HG03045 (cell line): ENCODE measurements at regions not wholly inside any gene's neighbourhood (a gene's known extent, or its start where the extent isn't known, plus 50 kb on each side); places are given as distances from the start of the nearest gene placed in this dataset.

Experiments used
- ATAC-seq: cut with Tn5 transposase; IDR thresholded peaks from one replicate; pipeline ENCODE4 v1.9.1; 2021; ENCODE audit warnings: mild to moderate bottlenecking, moderate library complexity; ENCODE audit not compliant: unreplicated experiment

DNA sequence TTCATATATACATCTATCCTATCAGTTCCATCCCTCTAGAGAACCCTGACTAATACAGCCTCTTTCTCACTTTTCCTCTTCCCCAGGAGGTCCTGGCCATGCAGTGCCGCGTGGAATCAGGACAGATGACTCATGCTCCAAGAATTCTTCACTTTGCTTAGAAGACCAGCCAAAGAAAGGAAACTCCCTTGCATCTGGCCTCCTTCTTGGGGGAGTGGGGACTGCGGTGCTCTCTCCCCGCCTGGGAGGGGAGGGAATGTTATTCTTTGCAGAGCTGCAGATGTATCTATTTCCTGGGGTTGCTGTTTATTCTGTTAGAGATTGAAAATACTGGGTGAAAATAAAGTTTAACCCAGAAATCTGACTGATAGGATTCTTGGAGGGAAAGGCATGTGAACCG lies 111.5 kb upstream of the SH3BP4 start:
- ATAC-seq: no peak

- ATAC-seq: no peak
Measured at GRCh38 chr2:234839285-234839684, 112.5 kb upstream of the SH3BP4 start.

DNA sequence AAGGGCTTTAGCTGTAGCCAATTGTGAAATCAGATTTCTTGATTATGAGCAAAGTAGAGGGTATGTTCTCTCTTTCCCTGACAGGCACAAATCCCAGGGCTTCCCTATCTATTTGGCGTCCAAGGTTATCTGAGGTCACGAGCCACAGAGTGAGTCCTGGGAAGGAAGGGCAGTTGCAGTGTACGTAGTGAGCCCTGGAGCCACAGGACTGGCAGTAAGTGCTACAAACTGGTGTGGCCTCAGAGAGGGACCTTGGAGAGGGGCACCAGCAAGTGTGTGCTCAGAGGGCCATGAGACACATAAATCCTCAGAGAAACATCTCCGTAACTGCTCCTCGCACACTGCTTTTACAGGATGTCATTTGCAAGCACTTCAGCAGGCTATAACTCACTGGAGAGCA lies 115.5 kb upstream of the SH3BP4 start:
- no peak for ATAC-seq

- no peak for ATAC-seq
Measured at GRCh38 chr2:234835738-234836137, 116.1 kb upstream of the SH3BP4 start.

GRCh38 chr2:234834228-234834923 lies 117.4 kb upstream of the SH3BP4 start:
- no peak for ATAC-seq

- no peak for ATAC-seq
Measured at GRCh38 chr2:234830853-234831252, 121.0 kb upstream of the SH3BP4 start.

DNA sequence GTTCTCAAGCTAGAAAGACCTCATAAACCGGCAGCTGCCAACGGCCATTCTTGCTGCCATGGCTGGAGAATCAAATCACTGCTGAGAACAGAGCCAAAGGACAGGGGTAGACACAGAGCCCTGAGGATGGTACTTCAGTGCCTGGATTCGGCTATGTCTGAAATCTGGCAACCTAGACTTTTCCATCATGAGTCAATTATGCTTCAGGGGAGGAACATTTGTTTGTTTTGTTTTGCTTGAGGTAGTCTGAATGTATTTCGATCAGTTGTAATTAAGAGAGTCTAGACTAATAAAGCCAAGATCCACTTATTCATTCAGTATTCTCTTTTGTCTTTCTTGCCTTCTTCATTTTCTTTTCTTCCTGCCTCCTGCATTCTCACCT lies 122.8 kb upstream of the SH3BP4 start:
- no peak for ATAC-seq

DNA sequence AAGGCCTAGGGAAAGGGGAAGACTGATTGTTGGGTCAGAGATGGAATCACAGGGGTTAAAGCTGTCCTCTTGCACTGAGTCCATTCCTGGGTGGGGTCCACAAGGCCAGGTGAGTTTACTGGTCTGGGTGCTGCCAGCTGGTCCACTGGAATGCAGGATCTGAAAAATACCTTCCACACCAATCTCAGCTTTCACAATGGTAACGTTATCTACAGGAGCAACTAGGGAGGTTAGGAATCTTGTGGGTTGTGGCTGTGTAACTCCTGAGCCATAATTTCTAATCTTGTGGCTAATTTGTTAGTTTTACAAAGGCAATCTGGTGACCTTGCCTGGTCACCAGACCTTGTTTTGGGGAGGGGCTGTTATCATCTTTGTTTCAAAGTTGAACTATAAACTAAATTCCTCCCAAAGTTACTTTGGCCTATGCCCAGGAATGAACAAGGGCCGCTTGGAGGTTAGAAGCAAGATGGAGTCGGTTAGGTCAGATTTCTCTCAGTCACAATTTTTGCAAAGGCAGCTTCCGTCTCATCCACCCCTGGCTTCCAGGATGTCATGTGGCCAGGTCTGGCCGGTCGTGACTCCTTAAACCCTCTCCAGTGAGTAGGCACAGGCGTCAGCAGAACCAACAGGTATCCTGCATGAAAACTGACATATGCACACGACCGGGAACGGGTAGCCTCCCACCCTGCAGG lies 123.3 kb upstream of the SH3BP4 start:
- no peak for ATAC-seq

DNA sequence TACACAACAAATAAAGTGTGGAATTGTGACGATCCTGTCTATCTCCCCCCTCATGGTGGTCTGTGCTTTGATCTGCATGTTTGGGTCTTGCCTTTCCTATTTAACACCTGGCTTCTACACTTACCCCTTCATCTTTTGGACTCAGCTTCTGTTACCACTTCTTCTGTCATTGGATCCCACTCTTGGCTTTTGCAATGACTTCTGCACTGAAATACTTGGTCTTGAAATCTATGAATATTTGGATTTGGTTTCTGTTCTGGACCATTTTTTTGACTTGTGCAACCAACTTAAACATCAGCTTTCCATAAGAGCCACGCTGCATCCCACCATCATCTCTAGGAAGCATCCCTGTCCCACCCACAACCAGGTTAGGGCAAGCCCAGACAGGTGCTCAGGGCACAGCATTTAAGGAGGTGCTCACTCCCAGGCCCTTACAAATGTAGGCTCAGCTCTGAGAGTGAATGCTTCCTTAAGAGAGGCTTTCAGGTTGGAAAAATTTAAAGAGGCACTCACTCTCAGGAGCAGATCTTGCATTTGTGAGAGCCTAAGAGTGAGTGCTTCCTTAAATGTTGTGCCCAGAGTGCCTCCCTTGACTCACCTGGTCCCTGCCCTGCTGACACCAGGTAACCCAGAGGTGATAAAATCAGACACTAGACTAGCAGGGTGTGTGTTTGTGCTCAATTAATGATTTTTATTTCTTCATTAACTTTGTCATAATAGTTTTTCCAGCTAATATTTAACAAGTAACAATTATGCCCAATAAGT lies 124.5 kb upstream of the SH3BP4 start:
- no peak for ATAC-seq

- ATAC-seq: no peak
Measured at GRCh38 chr2:234826681-234827080, 125.1 kb upstream of the SH3BP4 start.

- ATAC-seq: no peak
Measured at GRCh38 chr2:234825616-234826015, 126.2 kb upstream of the SH3BP4 start.

DNA sequence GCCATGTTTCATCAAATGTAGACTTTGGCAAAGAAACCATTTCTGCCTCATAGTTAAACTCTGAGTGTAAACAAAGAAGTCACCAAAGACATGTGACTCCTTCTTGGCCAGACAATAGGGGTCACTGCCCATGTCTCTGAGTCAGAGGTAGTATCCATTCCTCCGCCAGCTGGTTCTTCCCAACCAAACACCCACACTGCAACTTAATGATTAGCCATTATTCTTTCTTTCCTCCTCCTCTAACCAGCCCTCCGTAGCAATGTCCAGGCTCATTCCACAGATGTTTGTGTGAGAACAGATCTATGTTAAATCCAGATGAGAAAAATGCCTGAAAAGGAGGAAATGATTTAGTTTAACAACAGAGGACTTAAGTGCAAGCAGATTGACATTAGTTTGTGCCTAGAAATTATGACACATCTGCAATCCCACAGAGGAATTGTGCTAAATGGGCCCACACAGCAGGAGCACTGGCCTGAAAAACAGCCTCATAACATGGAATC lies 127.9 kb upstream of the SH3BP4 start:
- no peak for ATAC-seq

- no peak for ATAC-seq
Measured at GRCh38 chr2:234823196-234823876, 128.5 kb upstream of the SH3BP4 start.

DNA sequence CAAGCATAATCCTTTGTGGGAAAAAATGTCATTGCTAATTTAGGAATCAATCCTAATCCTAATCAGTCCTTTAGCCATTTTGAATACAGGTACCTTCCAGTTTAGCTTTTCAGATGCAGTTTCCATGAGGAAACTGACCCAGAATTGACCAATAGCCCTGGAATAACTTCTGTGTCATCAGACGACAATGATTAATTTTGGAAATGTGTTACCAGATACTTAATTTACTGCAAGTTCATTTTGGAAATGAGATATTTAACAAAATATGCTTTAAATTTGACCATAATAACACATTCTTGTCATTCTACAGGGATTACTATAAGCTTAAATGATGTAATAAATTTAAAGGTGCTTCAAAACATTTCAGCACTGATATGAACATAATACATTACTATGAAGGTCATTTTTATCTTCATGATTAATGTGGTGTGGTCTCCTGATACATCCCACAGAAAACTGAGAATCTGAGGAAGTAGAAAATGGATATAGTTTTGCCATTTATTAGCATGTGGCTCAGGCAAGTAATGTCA lies 129.8 kb upstream of the SH3BP4 start:
- no peak for ATAC-seq

DNA sequence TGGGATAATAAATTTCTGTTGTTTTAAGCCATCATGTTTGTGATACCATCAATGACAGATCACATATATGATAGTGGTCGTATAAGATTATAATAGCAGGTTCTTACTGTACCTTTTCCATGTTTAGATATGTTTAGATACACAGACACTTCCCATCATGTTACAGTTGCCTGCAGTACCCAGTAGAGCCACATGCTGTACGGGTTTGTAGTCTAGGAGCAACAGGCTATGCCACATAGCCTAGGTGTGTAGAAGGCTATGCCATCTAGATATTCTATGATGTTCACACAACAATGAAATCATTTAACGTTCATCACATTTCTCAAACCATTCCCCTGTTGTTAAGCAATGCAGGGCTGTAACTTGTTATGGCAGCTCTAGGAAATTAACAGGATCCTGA lies 132.9 kb upstream of the SH3BP4 start:
- ATAC-seq: no peak

DNA sequence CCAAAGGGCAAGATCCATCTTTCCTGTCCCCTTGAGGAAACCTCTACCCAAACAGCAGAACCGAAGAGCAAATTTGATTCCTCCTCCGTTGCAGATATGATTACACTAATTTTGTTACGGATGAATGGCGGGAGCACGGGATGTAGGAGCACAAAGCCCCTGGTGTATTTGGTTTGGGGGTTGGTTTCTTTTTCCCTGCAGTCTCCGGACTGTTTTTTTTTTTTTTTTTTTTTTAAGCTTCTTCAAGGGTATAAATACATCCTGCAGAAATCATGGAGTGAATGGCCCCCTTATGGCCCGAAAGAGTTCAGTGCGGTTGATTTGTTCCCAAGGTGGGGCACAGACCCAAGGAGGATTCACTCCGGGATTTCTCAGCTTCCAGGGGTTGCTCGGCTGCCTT lies 135.3 kb upstream of the SH3BP4 start:
- no peak for ATAC-seq

DNA sequence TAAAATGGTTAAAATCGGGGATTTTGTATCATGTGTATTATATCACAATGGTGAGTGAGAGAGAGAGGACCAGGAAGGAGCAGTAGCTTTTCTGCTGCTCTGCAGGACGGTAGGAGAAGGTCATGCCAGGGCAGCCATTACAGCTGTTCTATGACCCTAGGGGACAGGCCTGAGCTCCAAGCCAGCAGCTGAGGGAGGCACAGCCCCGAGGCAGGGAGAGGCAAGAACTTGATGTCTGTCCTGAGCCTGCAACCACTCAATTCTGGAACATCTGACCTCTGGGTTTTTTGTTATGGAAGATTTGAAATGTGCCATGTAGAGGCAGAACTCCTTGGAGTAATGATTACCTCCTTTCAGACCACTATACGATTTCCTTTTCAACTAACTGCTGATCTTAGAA lies 135.8 kb upstream of the SH3BP4 start:
- no peak for ATAC-seq

DNA sequence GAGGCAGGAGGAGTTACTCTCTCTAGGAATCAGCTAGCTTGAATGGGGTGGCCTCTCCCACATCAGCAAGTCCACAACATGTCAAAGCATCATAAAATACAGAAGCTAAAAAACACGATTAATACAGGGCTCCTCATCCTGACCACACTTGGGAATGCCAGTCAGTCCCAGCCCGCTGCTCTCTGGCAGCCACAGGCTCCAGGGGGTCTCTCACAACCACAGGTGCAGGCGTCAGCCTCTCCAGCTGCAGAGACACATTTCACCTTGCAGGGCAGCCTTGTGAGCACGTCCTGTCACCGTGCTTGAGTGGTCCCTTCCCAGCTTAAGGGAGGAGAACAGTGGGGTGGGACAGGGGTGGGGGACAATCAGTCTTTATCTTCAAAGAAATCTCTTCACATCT lies 137.4 kb upstream of the SH3BP4 start:
- ATAC-seq: no peak

GRCh38 chr2:234812851-234813250 lies 139.0 kb upstream of the SH3BP4 start:
- no peak for ATAC-seq

DNA sequence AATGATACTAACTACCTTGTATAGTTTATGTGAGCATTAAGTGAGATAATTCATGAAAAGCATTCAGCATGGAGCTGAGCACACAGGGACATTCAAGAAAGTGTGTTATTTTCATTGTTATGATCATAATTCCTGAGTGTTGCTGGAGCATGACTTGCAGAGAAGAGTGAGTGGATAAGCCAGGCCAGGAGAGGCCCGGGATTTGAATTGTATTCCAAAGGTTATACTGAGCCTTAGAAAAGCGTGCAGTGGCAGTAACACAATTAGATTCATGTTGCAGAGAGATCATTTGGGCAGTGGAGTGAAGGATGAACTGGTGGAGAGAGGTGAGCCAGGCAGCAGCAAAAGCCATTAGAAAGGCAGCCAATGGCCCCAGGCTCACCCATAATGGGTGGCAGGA lies 142.9 kb upstream of the SH3BP4 start:
- no peak for ATAC-seq

DNA sequence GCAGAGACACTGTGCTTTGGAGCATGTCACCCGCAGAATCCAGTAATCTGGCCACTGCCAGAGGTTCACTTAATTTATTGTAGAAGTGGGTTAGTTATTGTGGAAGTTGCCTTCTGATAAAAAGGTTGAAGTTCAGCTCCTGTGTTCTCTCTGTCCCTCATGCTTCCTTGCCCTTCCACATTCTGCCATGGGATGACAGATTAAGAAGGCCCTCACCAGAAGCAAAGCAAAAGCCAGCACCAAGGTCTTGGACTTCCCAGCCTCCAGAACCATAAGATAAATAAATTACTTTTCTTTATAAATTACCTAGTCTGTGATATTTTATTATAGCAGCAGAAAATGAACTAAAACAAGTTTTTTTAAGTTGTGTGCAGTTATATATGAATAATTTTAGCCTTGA lies 145.0 kb upstream of the SH3BP4 start:
- no peak for ATAC-seq
